Stimulated activated CD8-positive, alpha-beta memory T cell treated with anti-CD3 and anti-CD28 coated beads, Interleukin-4, amount 100 ng/mL, for 24 hours (primary cell): ENCODE measurements at regions not wholly inside any gene's neighbourhood (a gene's known extent, or its start where the extent isn't known, plus 50 kb on each side); places are given as distances from the start of the nearest gene placed in this dataset.

Experiments used
- DNase-seq: peaks from one replicate; pipeline ENCODE4 v3.0.0-alpha.2; 2020; ENCODE audit warnings: low read depth

DNA sequence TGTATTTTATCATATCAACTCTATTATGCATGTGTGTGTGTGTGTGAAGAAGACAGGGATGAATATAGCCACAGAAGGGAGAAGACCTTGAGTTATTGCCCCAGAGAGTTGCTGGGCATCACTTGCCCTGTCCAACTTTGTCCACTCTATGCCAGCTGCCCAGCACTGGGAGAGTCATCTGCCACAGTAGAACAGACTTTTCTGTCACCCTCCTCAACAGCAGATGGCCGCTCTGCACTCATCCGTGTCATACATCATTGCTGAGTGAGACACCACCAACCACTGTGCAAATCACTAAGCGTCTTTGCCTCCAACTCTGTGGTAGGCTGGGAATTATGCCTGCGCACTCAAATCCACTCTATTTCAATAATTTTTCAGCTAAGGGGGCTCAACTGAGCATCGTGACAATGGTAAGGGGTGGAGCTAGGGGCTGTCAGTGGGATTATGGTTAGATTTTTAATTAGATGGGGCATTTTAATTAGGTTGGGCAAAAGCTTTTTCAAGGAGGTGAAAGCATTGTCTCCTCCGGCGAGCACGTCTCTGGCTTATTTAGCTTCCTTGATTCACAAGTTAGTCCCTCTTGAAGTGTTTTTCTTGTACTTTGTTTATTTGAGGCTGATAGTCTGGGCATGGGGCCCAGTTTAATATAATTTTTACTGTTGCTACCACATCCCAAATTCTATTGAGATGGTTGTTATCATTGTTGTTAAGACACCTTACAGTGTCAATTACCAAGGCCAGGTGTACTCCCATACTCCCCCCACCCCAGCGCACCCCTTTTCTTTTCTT lies 100.1 kb upstream of the KLF3 start:
- no peak for DNase-seq

DNA sequence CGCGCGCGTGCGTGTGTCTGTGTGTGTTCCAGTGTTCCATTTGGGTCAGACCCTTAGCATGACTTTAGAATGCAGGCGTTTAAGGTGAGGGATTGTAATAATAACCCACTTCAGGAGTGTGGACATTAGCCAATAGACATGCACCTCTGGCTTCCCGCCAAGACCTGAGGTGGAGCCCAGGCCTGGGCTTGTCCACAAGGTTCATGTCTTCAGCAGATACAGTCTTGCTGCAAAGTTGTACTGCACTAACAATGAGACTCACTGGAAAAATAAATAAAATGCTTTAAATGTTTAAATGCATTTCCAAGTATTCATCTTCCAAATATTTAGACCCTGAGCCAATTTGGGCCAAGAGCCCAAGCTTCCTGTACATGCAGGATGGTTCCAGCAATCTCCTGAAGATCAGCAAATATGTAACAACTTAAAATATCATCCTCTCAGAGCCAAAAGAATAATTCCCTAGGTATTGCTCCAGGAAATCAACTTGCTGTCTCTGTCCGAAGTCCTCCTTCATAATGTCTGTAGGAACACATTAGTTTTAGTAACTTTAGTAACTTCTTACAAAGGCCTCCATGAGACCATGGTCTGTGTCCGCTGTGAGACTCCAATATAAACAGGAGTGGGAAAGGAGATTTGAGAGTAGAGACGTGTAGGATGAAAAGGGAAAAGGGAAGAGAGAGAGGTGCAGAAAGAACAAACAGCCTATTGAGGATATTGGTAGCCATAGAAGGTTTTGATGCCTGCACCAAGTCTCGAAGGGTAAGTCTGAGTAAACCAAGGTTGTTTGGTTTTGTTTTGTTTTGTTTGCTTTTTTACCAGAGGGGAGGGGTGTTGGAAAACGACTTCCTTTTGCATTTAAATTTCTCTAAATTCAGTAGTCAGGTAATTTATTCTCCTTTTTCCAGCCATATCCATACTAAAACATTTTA lies 98.5 kb upstream of the KLF3 start:
- DNase-seq: no peak

DNA sequence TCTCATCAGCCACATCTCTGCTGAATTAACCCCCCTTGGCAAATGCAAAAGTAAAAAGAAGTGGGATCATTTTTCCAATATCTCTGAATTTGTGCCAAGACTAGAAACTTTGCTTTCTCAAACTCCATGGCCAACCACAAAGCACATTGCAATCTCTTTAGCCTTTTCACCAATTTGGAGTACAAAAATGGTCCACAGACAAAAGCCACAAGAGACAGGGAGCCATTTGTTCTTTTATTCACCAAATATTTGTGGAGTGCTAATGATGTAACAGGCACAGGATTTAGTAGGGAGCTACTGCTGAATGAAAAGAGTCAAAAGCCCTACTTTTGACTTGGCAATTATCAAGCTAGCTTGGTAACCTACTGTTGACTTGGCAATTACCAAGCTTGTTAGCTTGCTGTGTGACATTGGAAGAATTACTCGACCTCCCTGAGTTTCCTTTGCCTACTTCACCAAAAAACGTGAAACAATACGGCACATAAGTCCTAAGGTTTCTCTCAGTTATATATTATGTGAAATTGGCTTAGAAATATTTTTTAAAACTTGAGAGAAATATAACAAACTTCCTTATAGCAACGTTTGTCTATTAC lies 97.1 kb upstream of the KLF3 start:
- no peak for DNase-seq

DNA sequence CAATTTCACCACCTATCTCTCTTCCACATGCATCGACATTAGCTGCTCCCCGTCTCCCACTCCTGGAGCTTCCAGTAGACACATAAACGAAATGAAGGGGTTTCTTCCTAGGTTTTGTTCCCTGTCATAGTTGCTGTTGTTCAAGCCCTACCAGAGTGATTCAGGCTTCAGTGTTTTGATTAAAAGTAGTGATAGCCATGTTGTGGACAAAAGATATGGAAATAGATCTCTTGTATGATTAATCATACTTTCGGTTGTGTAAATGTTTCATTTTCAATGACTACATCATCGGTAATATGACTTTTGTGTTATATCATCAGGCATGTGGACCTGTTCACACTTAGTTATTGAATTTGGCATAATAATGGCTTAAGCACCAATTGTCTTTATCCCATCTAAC lies 96.5 kb upstream of the KLF3 start:
- no peak for DNase-seq

DNA sequence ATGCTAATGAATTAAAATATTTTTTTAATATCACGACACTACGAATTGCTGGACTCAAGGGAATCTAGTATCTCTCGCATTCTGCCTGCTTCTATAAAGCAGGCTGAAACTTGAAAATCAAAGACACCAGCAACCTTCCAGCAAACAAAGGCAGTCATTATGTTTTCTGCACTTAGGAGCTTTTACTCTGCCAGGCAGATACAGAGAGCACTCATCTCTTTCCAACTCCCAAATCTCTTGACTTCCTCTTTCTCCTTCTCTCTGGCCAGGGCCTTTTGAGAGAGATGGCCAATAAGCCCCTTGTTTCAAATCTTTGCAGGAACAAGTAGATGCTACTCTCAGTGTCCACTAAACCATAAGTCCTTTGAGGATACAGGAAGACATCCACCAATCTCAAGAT lies 95.2 kb upstream of the KLF3 start:
- no peak for DNase-seq

DNA sequence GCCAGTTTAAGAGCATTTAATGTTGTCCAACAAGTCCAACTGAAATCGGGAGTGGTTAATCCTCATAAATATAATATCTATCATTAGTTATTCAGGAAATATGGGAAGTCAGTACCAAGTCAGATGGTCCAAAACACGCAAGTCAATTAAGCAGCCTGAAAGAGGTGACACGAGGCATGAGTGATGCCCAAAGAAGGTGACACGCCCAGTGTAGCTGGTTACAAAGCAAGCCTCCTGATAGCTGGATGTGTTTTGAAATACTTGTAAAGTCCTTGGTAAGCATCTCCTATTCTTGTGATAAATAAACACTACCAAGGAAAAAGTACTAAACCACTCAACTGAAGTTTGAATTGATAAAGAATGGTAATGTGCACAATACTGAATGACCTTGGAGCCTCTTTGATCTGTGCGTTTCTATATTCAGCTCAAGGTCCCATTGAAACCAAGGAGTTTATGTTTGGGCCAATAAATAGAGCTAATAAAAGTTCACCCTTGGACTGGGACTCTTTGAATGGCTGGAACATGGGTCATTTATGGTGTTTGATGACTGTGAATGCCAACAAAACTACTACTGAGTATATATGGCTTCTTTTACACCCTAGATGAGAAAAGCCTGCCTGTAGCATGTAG lies 93.2 kb upstream of the KLF3 start:
- no peak for DNase-seq

DNA sequence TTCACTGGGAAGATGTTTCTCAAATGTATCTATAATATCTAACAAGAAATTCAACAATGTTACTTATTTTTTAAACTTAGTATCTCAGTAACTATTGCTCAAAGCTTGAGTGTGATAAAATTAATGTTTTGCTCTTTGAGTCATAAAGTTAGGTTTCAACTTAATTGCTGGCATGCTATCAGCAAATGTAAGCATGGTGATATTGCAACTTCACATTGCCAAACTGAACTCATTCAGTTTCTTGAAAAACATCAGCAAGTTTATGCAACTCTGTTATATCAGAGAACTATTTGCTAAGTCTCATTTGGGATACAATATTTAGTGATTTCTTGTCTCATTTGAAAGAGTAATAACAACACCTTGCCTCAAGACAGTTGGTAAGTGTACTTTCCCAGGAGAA lies 91.2 kb upstream of the KLF3 start:
- DNase-seq: no peak

DNA sequence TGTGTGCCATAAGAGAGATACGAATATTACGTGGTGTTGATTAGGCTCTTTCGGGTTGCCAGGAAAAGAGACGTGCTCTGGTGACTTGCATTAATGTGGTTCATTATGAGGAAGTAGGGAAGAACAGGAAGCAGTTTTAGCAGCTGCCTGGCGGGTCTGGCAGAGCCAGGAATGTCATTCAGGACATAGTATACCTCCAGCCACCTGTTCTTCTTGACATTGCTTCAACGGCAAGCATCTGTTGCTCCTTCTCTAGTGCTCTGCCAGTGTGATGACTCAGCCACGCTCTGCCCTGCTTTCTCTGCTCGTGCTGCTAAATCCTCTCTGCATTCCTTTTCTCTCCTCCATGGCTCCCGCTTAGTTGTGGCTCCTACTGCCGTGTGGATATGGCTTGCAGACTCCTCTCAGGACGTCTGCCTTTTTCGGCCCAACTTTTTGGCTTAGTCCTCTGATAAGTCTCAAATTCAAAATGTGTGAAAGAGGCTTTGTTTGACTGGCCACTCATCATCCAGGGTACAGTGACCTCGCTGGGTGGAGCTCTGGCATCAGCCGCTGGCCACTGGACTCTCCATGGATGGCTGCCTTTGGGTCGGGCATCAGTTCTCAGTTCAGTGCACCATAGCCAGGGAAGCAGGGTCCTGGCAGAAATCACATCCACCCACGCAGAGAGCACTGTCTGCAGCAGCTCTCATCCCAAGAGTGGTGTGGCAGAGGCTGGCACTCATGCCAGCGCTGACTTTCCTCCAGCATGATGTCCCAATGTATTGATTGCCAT lies 89.3 kb upstream of the KLF3 start:
- DNase-seq: no peak

DNA sequence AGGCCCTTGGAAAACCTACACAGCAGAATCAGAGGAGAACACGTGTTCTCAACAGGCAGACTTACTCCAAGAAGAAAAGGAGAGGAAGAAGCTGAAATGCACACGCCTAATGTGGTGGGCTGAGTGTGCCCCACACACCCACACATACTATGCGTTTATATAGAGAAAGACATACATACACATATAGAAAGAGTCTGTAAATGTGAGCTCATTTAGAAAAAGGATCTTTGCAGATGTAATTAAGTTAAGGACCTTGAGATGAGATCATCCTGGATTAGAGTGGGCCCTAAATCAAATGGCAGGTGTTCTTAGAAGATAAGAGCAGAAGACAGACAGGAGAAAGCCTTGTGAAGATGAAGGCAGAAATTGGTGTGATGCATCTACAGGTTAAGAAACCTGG lies 87.2 kb upstream of the KLF3 start:
- no peak for DNase-seq

DNA sequence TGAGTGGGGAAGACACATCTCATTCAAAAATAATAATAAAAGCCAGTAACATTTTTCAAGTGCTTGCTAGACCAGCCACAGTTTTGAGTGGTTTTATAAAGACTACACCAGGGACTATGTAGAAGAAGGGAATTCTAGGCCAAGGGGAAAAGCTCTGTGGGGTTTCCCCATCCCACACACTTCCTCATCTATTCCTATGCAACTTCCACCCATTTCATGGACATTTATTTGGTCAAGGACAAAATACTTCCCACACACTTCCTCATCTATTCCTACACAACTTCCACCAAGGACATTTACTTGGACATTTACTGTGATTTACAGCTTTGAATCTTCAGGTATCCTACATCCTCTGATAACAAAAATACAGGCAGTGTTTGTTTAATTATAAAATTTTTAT lies 86.5 kb upstream of the KLF3 start:
- DNase-seq: no peak

DNA sequence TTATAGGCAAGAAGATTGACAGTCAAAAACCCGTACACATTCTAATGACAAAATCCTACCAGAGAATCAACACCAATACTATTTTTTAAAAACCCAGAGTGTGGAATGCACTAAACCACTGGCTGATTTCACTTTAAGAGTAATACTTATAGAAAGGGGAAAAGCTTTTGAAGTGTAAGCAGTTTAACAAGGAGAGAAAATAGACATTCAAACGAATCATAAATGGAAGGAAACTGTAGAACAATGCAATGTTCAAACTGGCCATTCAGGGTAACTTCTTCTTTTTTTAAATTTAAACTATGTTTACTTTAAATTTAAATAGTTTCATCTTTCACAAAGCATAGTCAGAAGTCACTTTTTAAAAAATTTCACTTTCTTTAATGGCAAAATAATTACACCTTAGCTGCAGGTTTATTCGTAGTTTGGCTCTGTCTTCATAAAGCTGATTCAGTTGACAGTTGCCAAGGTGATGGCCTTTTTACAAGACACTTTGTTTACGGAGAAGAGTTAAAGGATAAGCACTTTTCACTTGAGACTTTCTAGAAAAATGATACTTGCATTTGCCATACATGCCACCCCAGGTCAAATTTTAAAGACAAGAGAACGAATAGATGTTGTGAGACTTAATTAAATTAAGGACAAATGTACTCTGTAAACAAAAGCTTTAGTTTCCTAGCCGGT lies 82.4 kb upstream of the KLF3 start:
- DNase-seq: no peak

DNA sequence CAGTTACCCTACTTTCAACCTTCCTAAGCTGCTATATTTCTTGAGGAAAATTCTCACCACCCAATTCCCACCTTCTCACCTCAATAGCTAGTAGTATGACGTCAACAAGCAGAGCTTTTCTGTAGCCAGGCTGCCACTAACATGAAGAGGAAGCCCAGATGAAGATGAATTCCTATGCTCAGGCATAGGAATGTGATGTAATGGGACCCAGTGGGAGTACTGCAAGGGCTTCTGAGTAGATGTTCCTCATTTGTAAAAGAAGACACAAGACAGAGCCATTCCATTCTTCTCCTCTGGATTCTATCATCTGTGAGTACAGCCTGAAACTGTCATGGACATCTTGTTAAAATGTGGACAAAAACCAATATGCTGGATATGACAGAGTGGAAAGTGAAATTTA lies 81.6 kb upstream of the KLF3 start:
- no peak for DNase-seq

DNA sequence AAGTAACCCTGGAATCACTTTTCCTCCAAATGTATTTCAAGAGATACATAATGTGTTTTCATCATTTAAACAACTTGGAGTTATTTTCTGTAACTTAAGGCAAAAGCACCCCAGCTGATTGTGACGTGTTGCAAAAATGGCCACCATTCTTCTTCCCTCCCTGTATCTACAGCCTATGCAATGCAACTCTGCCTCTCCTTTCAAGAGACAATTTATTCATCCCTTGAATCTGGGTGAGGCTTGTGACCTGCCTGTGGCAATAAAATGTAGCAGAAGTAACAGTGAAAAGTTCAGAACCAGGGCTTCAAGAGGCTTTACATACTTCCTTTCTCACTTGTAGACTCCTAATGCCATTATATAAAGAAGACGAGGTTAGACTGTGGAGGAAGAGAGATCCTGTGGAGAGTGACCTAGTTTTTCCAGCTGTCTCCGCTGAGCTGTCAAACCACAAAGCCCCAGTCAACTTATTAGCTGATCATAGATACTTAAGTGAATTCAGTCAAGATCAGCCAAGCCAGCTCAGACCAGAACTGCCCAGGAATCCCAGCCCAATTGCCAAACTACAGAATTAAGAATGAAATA lies 81.0 kb upstream of the KLF3 start:
- DNase-seq: no peak

DNA sequence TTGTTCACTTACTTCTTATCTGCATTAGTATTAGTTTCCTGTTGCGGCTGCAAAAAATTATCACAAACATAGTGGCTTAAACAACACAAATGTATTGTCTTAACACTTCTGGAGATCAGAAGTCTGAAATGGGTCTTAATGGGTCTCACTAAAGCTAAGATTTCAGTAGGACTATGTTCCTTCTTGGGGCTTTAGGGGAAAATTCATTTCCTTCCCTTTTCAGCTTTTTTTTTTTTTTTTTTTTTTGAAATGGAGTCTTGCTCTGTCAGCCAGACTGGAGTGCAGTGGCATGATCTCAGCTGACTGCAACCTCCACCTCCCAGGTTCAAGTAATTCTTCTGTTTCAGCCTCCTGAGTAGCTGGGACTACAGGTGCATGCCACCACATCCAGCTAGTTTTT lies 78.1 kb upstream of the KLF3 start:
- DNase-seq: no peak

DNA sequence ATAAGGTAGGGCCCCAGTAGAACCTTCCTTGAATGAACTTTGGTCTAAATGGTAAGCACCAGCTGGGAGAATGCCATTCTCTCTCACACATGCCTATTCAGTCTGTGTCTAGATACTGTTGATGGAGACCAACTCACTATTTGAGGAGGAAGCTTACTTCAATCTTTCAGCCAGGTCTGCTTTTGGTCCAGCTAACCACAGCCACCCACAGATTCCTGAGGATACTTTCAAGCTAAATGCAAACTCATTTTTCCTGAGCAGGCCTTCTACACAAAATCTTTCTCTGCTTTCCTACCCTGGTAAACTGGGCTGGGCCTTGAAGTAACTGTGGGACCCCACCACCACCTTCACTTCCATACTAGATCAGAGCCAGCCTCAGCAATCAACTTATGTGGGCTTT lies 76.9 kb upstream of the KLF3 start:
- no peak for DNase-seq

DNA sequence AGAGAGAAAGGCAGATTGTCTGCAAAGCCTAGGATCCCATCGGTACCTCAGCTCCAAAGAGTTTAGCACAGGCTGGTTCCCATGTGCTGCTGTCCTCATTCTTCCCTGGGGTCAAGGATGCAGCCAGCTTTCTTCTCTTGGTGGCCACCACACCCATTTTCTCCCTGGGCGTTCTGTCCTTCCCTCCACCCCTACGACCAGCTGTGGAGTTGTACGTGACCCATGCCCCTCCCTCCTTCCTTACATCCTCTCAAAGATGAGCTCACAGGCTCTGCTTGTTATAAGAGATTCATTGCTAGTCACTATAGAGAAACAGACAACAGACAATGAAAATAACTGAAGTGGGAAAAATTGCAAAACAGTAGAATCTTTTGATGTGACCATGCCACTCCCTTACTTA lies 74.0 kb upstream of the KLF3 start:
- no peak for DNase-seq

DNA sequence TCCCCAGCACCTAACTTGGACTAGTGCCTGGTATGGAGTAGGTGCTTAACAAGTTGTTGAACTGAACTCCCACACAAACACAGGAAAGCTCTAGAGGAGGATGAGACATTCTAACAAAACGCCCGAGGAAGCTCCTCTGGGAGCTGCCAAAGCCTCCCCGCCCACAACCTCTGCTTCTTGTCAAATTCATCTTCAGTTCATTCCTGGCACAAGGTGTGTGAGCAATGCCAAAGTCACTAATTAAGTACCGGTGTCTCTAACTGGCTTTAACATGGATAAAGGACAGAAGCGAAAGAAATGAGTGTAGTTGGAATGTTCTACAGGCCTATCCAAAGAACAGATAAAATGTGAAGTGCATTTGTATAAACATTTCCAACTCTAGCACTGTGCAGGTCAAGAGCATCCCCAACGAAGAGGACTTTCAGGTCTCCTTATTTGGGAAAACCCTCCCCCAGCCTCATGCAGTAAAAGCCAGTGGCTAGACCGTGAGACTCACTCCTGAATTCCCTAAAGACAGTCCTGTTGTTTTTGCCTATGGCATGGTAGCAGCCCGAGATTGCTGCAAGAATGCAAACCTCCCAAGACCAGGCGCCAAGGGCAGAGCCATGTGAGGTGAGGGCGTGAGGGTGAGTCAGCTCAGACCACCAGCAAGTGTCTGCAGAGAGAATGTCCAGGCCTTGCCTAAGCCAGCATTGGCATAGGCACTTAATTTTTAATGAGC lies 72.2 kb upstream of the KLF3 start:
- no peak for DNase-seq

DNA sequence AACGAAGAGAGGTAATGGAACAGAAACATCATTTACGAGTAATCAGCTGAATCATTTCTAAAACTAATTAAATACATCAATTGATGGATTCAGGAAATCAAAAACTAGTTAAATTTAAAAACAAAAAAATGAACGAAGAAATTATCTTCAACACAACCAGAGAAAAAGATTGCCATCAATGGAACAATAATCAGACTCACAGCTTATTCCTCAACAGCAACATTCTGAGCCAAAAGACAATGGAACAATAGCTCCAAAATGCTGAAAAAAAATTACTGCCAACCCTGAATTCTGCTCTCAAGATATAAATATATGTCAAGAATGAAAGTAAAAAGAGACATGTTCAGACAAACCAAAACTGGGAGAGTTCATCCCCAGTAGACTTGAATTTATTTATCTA lies 65.5 kb upstream of the KLF3 start:
- DNase-seq: no peak

DNA sequence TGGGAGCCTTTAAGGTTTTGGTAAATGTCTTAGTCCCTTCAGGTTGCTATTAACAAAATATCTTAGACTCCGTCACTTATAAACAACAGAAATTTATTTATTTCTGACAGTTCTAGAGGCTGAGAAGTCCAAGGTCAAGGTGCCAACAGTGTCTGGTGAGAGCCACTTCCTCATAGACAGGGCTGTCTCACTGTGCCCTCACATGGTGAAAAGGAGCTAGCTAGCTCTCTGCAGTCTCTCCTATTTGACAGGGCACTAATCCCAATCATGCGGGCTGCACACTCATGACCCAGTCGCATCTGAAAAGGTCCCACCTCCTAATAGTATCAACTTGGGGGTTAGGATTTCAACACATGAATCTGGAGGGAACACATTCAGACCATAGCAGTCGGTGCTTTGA lies 63.4 kb upstream of the KLF3 start:
- DNase-seq: no peak

DNA sequence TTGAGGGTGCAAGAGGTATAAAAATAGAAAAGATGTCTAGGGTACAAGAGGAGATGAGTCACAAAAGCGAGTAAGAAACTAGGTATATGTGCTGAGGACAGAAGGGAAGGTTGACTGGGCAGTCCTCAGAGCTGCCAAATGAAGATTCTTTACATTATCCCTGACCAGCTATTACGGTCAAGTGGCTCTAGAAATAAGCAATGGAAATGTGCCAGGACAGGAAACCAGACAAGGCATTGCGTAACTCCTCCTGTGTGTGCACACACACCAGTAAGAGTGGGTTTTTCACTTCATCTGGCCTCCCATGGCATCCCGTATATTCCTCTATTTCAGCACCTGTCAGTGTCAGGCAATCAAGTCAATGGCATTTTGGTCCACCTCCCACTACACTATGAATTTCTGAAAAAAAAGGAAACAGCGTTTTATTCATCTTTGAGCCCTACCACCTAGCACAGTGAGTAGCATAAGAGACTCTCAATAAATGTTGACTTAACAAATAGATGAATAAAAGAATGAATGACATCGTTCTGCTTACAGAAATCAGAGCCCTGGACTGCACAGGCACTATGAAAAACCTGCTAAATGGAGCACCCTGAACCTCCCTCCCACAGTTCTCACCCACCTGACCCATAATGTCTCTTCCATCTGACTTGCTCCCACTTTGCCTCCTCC lies 62.6 kb upstream of the KLF3 start:
- DNase-seq: no peak
